HepG2 (cell line): ENCODE measurements at regions not wholly inside any gene's neighbourhood (a gene's known extent, or its start where the extent isn't known, plus 50 kb on each side); places are given as distances from the start of the nearest gene placed in this dataset.

Source experiments
- ZNF383 ChIP-seq: sonication (generic); formaldehyde crosslinking; IDR thresholded peaks from 2 replicates; pipeline ENCODE4 v1.4.0; 2020; ENCODE audit warnings: missing genetic modification reagents, mild to moderate bottlenecking, borderline replicate concordance
- ZNF510 ChIP-seq: sonication (generic); formaldehyde crosslinking; IDR thresholded peaks from 2 replicates; pipeline ENCODE4 v1.4.0; 2020; ENCODE audit warnings: low read depth, mild to moderate bottlenecking, missing genetic modification reagents

DNA sequence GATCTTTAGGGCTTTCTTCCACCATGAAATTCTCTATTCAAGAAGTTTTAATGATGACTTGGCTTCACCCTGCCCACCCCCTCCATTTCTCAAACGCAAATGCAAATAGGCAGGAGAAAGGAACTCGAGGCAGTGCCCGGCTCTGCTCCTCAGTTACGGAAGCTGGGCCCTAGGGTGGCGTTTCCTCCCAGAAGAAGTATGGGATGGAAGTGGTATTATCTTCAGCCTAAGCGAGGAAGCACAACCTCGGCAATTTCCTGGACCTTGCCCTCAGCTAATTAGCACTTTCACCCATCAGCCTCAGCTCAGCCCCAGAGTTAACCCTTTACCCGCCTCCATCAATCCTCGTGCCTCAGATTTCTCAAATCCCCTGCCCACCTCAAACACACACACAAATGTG lies 58.2 kb upstream of the LRRC55 start:
- TF ChIP-seq ZNF383 = no peak
- TF ChIP-seq ZNF510 (CRISPR knock-in tag) = no peak
